Tibial nerve (tissue), 4 donors: ENCODE measurements at regions not wholly inside any gene's neighbourhood (a gene's known extent, or its start where the extent isn't known, plus 50 kb on each side); places are given as distances from the start of the nearest gene placed in this dataset.

ENCODE experiments used
- CTCF ChIP-seq, 5 experiments: fragments of 200-600 bp in 3 of 5; fragments of 450-650 bp in 2 of 5; sonication (generic) in 3 of 5; IDR thresholded peaks; one replicate each; pipeline ENCODE4 v1.5.1; 2016 to 2019; ENCODE audit warnings: antibody characterized with exemption in 5 of 5, mild to moderate bottlenecking in 3 of 5, moderate library complexity in 2 of 5
- EP300 ChIP-seq, 2 donors: sonication (generic); formaldehyde crosslinking; IDR thresholded peaks; one replicate each; pipeline ENCODE4 v1.6.1; 2017; ENCODE audit warnings: antibody characterized with exemption in 2 of 2, mild to moderate bottlenecking in 1 of 2
- POLR2A ChIP-seq, 2 donors: fragments of 450-650 bp; IDR thresholded peaks; one replicate each; pipeline ENCODE4 v1.6.1; 2017; ENCODE audit warnings: antibody characterized with exemption in 2 of 2, mild to moderate bottlenecking in 2 of 2, moderate library complexity in 2 of 2

GRCh38 chr15:66936109-66936860 is 129.1 kb upstream of the SMAD3 start:
- TF ChIP-seq CTCF (IDR thresholded peaks at IDR 0.05) (no peak), POLR2A (IDR thresholded peaks at IDR 0.05) (no peak), EP300 (IDR thresholded peaks at IDR 0.05) (peak in 1 of 2 donors; percentile 22)
